ENCODE measurements at regions not wholly inside any gene's neighbourhood (a gene's known extent, or its start where the extent isn't known, plus 50 kb on each side); places are given as distances from the start of the nearest gene placed in this dataset.

DNA sequence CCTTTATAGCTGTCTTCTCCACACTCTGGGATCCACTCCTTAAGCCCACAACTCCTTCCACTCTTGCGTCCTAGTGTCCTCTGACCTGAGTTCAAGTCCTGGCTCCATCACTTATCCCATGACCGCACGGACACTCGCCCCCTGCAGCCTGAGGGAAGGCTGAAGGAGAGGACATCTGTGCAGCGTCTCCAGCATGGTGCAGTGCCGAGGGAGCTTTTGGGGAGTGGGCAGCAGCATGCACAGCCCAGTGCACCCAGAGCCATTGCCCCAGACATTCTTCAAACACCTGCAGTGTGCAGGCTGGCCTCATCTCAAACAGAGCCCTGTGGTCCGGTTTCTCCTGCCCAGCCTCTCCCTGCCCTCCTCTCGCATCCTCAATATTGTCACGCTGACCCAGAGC, 317.1 kb upstream of the ZMIZ1 start:
- TF ChIP-seq, protein P1, sequence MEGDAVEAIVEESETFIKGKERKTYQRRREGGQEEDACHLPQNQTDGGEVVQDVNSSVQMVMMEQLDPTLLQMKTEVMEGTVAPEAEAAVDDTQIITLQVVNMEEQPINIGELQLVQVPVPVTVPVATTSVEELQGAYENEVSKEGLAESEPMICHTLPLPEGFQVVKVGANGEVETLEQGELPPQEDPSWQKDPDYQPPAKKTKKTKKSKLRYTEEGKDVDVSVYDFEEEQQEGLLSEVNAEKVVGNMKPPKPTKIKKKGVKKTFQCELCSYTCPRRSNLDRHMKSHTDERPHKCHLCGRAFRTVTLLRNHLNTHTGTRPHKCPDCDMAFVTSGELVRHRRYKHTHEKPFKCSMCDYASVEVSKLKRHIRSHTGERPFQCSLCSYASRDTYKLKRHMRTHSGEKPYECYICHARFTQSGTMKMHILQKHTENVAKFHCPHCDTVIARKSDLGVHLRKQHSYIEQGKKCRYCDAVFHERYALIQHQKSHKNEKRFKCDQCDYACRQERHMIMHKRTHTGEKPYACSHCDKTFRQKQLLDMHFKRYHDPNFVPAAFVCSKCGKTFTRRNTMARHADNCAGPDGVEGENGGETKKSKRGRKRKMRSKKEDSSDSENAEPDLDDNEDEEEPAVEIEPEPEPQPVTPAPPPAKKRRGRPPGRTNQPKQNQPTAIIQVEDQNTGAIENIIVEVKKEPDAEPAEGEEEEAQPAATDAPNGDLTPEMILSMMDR (IDR thresholded peaks at IDR 0.05) = no peak
- no peak for TF ChIP-seq POLR2A (IDR thresholded peaks at IDR 0.05)

Data from thyroid gland (tissue), 4 donors.